Mammary epithelial cell (primary cell): ENCODE measurements at regions not wholly inside any gene's neighbourhood (a gene's known extent, or its start where the extent isn't known, plus 50 kb on each side); places are given as distances from the start of the nearest gene placed in this dataset.

Source experiments
- EZH2 ChIP-seq: IDR thresholded peaks from 2 replicates; pipeline ENCODE4 v1.6.1; 2012; ENCODE audit warnings: low read length, inconsistent platforms, borderline replicate concordance
- TF ChIP-seq, protein P1 (sequence below), 2 donors: IDR thresholded peaks in 1 of 2; conservative IDR thresholded peaks in 1 of 2; 2 replicates each; pipeline ENCODE4 v1.5.1; 2011 to 2012; ENCODE audit warnings: inconsistent platforms in 2 of 2, low read length in 2 of 2, mild to moderate bottlenecking in 2 of 2, control low read depth in 1 of 2, low read depth in 1 of 2; ENCODE audit not compliant: insufficient read depth in 1 of 2; ENCODE audit errors: extremely low read depth in 1 of 2

DNA sequence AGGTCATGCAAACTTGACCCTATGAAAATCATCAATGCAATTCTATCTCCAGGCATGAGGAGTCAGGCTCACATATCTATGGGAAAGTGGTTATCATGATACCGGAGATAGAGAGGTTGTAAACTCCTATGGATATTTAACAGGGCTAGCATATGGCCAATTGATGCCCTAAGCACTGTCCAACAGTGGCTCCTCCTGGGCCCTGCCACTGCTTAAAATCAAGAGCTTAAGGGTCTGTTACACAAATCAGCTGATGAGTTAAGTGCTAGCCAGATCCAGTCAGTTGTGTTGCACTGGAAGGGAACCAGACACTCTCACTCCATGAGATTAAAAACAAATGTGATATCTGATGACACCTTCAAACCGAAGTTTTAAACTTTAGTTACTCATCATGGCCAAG, 337.6 kb downstream of the STIM2 start:
- TF ChIP-seq, protein P1, sequence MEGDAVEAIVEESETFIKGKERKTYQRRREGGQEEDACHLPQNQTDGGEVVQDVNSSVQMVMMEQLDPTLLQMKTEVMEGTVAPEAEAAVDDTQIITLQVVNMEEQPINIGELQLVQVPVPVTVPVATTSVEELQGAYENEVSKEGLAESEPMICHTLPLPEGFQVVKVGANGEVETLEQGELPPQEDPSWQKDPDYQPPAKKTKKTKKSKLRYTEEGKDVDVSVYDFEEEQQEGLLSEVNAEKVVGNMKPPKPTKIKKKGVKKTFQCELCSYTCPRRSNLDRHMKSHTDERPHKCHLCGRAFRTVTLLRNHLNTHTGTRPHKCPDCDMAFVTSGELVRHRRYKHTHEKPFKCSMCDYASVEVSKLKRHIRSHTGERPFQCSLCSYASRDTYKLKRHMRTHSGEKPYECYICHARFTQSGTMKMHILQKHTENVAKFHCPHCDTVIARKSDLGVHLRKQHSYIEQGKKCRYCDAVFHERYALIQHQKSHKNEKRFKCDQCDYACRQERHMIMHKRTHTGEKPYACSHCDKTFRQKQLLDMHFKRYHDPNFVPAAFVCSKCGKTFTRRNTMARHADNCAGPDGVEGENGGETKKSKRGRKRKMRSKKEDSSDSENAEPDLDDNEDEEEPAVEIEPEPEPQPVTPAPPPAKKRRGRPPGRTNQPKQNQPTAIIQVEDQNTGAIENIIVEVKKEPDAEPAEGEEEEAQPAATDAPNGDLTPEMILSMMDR (conservative IDR thresholded peaks at IDR 0.05 in 1 of 2, IDR thresholded peaks at IDR 0.05 in 1 of 2; ENCODE audit: extremely low read depth in 1 of 2, insufficient read depth in 1 of 2, low read depth in 1 of 2, low read length in 2 of 2), result no peak
- TF ChIP-seq EZH2, result no peak
